ENCODE measurements at regions not wholly inside any gene's neighbourhood (a gene's known extent, or its start where the extent isn't known, plus 50 kb on each side); places are given as distances from the start of the nearest gene placed in this dataset.

DNA sequence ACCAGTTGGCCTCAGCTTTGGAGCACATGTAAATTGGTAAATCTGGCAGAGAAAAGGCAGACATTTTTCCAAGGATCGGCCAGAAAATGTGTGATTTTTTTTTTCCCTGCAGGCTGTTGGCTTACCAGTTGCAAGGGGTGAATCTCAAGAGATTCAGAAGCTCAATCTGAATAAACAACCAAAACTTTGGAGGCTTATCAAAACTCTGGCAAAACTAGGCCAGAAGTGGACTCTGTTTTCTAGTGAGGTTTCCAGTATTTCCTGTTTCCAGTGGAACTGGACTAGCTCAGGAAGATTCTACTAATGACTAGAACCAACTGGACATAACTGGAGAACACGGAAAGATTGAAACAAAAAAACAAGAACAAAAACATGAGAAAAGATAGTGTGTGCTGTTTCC is 191.3 kb downstream of the SMIM20 start:
- no peak for DNase-seq (ENCODE audit: low read depth)

DNA sequence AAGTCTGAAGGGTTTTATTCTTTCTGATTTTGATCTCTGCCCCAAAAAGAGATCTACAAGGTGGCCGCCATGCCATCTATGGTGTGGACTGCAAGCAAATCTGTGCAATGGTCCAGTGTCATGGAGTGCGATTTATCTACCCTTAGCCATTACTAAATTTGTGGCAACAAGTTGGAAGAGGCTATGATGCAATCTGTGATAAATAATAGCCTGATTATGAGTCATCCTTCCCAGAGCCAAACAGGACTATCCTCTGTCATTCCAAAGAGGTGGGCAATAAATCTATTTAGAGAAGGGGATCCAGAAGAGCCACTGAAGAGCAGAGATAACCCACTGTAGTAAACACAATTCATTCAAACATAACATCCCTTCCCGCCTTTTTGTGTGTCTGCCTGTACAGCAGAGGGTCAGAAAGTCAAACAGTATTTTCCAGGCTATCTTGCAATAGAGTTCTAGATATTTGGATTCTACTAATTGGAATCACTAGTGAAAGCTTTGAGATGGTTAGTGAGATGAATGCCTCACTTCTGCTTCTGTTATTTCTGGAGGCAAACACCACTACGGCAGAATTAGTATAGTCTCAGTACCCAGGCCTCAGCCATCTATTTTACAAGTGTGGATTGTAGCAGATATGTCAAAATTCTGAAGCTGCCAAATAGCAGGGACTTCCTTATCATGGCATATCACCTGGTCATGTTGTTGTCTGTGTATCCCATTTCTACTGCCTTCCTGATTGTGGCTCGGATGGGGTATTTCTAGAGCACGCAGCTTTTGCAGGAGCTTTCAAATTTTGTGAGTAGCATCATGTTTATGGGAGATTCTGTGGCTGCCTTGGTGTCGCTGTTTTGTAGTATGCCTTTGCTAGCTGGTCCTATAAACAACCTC is 192.0 kb downstream of the SMIM20 start:
- no peak for DNase-seq (ENCODE audit: low read depth)

DNA sequence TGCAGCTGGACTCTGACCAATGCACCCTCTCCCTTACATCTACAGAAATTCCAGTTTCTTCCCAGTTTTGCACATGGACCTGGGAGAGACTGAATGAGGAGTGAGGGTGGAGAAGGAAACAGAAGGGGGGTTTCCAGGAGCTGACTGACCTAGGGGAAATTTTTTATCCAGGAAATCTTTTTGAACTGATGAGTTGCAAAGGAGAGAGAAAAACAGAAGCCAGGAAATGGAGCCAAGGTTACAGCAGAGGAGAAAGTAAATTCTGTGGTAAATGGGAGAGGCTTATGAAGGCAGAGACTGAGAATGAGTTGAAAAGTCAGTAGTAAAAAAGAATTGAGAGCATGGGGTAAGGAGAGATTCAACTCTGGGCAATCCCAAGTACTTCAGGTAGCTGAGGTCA is 192.8 kb downstream of the SMIM20 start:
- no peak for DNase-seq (ENCODE audit: low read depth)

DNA sequence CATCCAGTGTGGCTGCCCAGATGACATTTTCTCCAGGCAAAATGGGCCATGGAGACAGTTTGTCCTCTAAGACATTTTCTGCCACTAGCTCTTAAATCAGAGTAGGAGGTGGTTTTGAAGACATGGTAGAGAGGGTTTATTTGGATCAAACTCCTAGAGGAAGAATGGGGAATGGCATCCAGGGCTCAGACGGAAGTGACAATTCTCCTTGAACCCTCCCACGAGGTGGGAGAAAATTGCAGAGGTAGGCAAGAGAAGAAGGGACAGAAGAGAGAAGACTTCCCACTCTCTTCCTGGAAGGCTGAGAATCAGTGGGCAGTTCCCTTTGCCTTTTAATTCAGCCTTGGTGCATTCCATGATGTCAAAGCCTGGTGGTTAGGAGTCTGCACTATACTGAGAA is 194.0 kb downstream of the SMIM20 start:
- DNase-seq (ENCODE audit: low read depth): no peak

DNA sequence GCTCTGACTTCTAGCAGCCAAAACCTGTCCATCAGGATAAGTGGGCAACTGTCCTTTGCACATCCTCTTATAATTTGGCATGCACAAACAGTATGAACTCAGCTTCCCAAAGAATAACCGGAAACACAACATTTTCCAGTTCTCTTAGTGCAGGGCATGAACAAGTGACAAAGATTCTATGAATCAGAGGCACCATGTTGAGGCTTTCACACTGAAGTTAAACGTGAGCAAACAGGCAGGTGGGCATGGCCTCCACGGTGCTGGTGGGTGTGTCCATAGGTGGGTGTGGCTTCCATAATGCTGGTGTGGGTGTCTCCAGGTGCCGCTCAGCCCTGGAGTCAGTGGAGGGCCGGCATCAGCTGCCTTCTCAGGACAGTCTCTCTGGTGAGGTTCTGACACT is 196.5 kb downstream of the SMIM20 start:
- DNase-seq (ENCODE audit: low read depth): no peak

DNA sequence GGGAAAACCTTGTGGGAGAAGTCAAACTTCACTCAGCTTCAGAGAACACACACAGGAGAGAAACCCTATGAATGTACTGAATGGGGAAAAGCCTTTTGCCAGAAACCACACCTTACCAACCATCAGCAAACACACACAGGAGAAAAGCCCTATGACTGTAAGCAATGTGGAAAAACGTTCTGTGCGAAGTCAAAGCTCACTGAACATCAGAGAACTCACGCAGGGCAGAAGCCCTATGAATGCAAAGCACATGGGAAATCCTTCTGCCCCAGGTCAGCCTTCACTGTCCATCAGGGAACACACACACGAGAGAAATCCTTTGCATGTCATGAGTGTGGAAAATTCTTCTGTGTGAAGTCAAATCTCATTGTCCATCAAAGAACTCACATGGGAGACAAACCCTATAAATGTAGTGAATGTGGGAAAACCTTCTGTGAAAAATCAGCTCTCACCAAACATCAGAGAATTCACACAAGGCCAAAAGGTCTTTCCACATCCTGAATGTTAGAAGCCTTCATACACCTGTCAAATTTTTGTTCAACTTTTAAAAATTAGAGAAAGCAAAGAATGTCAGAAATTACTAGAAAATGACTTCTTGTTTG is 199.4 kb downstream of the SMIM20 start:
- DNase-seq (ENCODE audit: low read depth): no peak

DNA sequence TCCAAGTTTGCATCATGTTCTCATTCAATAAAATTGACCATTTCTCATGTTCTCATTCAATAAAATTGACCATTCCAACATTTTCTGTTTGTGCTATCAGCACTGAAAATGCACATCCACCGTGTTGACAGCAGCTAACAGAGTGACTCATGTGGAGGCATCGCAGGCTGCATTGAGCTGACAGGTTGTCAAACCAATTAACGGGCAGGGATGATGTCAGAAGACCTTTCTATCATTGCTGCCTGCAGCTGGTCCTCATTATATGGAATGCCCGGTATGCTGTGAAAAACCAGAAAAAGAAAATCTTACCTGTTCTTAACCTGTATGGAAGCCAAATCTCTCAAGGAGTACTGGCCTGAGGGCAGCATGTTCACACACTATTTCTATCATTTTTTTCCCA is 202.0 kb downstream of the SMIM20 start:
- no peak for DNase-seq (ENCODE audit: low read depth)

DNA sequence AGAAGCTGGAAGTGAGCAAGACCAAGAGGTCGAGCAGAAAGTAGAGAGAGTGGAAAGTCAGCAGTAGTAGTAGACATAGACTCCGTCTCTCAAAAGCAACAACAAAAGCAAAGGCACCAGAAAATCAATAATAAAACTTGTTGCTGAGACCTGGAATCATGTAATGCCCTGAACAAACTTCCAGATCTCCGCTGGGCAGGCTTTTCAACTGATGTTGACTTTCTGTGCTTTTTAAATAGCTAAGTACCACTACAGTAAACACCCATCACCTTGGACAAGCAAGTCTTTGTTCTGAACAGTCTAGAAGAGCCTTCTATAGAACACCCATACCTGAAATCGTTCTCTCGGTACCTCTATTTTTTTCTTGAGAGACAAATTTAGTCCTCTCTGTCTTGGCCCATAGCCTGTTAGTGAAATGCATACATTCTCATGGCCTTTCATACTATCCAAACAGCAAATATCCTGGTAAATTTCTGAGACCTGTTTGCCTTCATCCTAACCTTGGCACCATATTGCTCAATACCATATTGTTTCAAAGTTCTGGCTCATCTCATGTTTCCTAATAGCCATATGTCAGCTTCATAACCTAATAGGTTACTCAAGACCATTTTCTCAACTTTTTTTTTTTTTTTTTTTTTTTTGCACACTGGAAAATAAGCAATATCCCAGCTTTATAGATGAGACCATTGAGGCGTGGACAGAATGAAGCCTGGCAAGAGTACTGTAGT is 200.6 kb upstream of the RBPJ start:
- no peak for DNase-seq (ENCODE audit: low read depth)

DNA sequence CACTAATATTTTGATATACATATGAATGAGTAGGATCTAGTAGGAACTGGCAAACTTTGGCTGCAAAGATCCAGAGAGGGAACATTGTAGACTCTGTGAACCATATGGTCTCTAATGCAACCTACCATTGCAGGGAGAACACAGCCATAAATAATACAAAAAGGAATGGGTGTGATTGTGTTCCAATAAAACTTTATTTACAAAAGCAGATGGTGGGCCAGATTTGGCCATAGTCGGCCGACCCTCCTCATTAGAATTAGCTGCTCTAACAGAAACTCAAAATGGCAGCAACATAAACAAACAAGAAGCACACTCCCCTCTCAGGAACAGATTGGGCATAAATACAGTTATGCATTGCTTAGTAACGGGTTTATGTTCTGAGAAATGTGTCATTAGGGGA is 198.1 kb upstream of the RBPJ start:
- DNase-seq (ENCODE audit: low read depth): no peak

DNA sequence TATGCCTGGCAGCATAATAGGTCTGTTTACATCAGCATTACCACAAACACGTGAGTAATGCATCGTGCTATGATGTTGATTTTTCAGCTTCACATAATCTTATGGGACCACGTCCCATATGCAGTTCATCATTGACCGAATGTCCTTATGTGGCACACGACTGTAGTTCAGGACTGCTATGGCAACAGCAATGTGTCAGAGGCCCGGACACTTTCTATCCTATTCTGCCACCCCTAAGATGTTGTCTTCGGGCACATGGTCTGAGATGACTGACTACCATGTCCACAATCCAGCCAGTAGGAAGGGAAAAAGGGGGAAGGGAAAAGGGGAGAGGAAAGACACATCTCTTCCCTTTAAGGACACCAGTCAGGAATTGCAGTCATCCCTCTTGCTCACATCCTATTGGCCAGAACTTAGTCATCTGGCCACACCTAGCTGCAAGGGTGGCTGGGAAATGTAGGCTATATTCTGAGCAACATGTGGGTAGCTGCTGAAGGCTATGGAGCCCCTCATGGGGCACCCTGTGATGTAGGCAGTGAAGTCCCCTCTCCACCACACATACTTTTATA is 196.0 kb upstream of the RBPJ start:
- DNase-seq (ENCODE audit: low read depth): no peak

DNA sequence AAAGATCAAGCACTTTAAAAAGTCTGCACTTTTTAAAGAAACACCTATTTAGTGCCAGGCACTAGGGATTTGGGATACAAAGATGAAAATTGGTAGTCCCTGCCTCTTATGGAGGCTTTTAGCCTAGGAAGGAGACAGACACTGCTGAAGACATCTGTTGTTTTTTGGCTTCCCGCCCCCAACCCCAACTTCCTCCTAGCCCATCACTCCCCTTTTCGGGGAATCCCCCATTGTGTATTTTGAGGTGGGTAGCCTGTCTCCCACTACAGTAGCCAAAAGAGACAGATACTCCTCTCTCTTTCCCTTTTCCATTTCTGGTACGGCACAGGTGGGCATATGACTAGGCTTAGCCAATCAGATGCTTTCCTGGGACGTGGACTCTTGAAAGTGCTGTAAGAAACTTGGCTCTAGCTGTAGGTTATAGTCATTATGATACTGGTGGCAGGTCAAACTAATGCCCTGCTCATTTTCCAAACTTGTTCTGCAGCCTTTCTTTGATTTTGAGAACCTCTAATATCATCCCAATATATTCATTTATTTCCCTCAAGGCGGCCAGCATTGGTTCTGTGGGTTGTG is 194.6 kb upstream of the RBPJ start:
- DNase-seq (ENCODE audit: low read depth): no peak

DNA sequence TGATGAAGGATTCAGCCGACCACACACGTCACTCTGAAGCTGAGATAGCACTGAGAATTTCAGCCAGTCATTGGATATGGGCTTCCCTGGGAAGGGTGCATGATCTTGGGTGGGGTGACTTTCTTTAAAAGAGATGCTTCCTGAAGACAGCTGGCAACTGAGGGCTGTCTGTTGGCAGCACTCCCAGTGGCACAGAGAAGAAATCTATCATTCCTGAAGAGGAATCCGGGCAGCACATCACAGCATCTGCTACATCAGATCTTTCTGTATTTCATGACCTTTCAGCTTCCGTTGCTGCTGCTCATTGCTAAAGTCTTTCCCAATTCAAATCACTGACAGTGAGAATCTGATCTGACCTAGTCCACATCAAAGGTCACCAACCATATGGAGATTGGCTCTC is 193.8 kb upstream of the RBPJ start:
- DNase-seq (ENCODE audit: low read depth): no peak

DNA sequence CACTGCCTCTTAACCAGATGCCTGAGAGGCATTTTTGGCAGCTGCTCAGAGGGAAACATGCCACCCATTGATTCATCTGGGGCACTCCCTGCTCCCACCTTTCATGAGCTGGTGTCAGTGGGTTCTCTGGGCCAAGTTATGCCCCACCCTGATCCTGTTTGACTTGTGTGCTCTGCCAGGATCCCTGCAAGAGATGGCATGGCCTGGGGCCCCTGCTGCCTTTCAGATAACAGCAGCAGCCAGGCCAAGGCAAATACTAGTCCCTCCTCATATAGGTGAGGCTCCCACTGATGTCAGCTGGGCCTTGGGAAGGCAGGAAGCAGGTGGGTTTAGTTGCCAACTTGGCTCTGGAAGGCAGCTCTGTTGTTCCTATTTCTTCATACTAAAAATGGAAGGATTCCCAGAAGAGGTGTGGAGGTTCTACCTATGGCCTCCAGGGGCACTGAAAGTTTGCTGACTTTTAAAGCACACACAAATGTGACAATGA is 192.9 kb upstream of the RBPJ start:
- no peak for DNase-seq (ENCODE audit: low read depth)

DNA sequence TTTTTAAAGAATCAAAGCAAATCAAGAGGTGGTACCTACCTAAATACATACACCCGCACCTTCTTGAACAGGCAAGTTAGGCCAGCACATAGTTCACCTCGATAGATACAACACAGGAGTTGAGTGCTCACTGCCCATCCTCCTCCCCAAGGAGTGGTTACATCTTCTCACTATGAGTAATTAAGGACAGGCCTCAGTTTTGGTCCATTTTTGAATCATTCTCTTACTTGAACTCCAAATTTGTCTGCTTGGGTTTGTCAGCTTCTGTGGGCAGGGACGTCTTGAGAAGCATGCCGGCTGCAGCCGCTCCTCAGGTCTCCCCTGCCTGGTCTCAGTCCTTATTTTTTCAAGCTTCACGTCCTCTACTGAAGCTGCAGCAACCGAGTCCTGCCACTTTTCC is 190.6 kb upstream of the RBPJ start:
- DNase-seq (ENCODE audit: low read depth): no peak

DNA sequence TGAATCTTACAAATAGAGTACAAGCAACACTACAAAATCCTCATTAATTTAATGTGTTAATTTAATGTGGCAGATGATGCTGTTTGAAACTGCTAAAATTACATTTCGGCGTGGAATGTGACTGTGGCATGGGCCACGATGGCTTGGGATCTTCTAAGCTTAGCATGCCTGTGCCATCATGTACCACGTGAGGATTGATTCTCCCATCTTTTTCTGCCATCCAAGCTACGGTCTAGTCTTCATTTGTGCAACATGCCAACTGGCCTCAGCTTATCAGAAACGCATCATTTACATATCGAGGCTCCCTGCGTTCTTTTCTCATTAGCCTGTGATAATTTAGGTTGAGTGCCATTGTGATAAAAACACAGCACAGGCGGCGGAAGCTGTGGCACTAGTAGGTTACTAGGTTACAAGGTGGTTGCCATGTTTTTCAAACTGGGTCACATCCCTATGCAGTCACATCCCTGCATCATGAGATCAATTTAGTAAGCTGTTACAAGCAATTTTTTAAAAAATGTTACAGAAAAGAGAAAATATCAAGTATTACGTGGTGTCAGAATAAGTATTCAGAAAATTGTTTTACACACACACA is 189.9 kb upstream of the RBPJ start:
- DNase-seq (ENCODE audit: low read depth): no peak

DNA sequence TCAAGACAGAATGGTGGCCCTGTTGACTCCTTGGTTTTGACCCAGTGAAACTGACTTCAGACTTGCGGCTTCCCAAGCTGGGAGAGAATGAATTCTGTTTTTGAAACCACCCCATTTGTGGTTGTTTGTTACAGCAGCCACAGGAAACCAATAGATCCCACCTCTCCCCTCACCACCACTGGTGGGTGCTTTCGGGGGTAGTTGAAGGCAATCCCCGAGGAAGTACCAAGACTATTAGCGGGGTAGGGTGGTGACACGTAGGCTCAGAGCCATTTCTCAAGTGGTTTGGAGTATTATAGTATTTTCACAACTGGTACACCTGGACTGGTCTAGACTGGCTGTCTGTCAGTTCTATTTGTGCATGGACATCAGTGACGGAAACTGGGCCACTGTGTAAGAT is 189.1 kb upstream of the RBPJ start:
- DNase-seq (ENCODE audit: low read depth): peak; percentile 12

DNA sequence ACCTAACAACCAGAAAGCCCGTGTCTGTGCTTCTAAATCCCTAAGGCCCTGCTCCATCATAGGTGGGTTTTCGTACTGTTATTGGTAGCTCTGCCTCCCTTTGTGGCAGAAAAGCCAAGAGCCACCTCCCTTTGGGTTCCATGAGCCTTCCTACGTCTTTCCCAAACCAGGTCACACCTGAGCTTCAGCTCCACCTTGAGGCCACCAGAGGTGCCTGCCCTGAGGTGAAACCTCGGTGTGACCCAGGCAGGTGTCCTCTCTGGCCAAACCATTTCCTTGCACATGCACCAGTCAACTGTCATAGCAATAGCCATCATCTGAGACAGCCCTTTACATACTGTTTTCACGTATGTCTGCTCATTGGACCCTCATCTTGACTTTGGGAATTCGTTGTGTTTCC is 188.0 kb upstream of the RBPJ start:
- DNase-seq (ENCODE audit: low read depth): no peak

DNA sequence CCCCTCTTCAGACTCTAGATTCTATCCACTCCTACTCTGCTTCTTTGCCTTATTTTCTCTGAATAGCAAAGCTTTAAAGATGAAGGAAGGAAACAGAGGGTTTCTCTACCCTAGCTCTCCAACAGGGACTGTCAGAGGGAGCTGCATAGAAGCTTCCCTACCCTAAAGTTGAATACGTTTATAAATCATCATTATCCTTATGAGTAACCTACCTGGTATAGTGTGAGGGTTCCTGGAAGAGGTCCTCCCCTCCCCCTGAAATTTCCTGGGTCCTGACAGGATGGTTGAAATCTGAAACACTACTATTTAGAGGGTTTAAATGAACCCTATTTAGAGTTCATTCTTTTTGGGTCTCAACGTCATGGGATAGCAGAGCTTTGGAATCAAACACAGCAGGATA is 187.0 kb upstream of the RBPJ start:
- DNase-seq (ENCODE audit: low read depth): no peak

DNA sequence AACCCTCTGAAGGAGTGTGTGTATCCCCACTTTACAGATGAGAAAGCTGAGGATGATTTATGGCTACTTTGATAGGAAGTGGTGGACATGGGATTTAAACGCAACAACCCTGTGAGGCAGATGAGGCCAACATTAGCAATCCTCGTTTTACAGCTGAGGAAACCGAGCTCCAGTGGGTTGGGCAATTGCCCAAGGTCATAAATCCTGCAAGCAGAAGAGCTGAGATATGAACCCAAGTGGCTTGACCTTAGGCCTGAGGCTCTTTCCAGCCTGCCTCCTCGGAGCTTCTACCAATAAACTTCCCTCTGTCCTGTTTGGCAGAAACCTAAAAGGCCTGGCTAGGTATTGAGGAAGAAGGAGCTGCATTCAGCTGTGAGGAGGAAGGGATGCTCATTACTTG is 185.5 kb upstream of the RBPJ start:
- DNase-seq (ENCODE audit: low read depth): no peak

DNA sequence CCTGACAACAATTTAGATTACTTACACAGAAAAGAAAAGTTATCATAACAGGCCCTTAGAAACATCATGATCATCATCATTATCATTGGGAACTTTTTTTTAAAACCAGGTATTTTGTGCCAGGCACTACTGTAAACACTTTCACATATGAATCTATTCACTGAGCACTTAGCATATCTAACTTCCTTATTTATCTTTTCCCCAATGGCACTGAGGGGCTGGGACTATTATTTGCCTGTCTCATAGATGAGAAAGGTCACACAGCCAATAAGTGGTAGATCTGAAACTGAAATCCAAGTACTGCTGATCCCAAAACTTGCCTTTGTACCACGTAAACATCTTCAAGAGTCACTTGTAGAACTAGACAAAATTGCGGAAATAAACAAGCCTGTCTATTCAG is 184.2 kb upstream of the RBPJ start:
- DNase-seq (ENCODE audit: low read depth): no peak

DNA sequence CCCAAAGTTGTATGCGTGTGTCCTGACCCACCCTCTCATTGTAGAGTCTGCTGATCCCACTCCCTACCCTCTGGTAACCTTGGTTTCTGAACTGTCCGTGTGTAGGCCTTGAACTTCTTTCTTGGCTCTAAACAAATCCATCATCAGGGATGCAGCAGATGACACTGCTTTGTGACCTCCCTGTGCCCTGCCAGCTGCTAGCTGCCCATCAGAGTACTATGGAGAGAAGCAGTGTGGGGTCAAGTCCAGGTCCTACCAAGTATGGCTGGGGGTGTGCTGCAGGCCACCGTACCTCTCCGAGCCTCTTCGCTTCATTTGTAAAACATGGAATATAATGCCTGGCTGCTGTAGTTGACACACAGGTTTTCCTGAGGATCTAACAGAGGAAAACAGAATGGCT is 183.5 kb upstream of the RBPJ start:
- DNase-seq (ENCODE audit: low read depth): no peak

DNA sequence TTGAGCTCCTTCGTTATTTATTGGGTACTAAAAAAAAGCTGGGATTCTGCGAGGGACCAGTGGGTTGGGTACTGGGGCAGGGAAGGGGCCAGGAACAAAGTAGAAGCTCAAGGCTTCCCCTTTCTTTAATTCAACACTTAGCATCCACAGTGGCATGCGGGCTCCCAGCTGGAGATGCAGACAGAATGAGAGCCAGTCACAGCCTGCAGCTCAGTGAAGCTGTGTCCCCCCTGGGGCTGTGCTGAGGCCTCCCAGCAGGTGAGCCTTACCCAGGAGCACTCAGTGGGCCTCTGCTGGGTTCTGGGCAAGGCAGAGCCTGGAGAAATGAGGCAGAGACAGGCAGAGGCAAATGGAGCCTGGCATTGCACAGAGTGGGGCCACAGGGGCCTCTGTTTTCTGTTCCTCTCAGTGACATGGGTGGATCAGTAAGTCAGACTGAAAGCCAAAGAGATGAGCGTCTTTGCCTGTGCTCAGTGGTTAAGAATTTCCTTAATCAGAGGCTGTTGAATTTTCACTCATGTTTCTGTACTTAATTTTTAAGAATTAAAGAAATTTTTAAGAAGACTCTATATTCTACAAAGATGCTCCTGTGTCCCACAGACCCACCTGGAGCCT is 181.4 kb upstream of the RBPJ start:
- no peak for DNase-seq (ENCODE audit: low read depth)
